Bronchial epithelial cell (primary cell): ENCODE measurements at regions not wholly inside any gene's neighbourhood (a gene's known extent, or its start where the extent isn't known, plus 50 kb on each side); places are given as distances from the start of the nearest gene placed in this dataset.
A peak's percentile ranks its signal among the peaks of the same experiment; 100 is the strongest.

Experiments
- DNase-seq: peaks from one replicate; pipeline ENCODE4 v3.0.0-alpha.2; 2010; ENCODE audit warnings: low read depth
- FAIRE-seq: peaks from 2 replicates; lab custom pipeline; 2011; peaks lifted over from hg19 to GRCh38; lab: Jason Lieb, UNC
- H3K27me3 ChIP-seq: 2 replicates; pipeline ENCODE4 v1.5.1; 2011; ENCODE audit warnings: low read length; ENCODE audit not compliant: control insufficient read depth, insufficient read depth
- H3K36me3 ChIP-seq: 2 replicates; pipeline ENCODE4 v1.5.1; 2011; ENCODE audit warnings: low read length; ENCODE audit not compliant: control insufficient read depth, insufficient read depth
- H3K4me3 ChIP-seq: 2 replicates; pipeline ENCODE4 v1.5.1; 2011; ENCODE audit warnings: mild to moderate bottlenecking, low read depth, low read length, control low read depth
- TF ChIP-seq, protein P1 (sequence below): IDR thresholded peaks from 2 replicates; pipeline ENCODE4 v1.5.1; 2011; ENCODE audit warnings: mild to moderate bottlenecking, moderate library complexity, low read length, control low read depth, inconsistent platforms; ENCODE audit not compliant: insufficient read depth, severe bottlenecking

DNA sequence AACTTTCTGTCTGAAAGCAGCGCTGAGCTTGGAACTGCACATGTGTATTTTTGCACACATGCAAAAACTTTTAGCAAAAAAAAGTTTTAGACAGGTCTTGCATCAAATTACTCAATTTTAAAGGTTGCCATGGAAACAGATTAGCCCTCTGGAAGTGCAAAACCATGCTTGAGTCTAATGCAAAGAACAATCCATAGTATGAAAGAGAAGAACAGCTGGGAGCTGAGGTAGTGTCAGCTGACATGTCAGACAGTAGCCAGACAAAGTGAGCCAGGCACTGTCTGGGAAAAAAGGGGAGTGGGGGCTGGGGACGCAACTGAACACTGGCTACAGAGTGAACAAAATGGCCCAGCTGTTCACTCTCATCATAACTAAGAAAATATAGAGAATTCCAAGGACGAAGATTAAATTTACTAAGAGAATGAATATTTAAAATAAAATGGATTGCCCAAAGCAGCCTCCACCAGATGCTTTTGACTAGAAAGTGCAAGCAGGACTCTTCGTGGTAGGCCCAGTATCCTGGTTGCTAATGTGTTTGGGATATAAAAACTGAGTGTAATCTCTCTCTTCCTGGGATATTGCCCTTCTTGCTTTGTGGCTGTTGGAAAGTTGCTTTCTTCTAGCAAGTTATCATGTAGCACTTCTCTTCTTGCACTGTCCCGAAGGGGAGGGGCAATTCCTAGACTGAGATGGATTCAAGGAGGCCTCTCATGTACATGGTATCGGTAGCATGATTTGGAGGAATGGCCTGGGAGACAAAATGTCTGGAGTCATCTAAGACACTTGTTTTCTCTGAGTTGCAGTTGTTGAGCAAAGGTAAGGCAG lies 434.1 kb upstream of the FAT3 start:
- no peak overlapping the region for H3K4me3 ChIP-seq
- FAIRE-seq: no peak
- TF ChIP-seq, protein P1, sequence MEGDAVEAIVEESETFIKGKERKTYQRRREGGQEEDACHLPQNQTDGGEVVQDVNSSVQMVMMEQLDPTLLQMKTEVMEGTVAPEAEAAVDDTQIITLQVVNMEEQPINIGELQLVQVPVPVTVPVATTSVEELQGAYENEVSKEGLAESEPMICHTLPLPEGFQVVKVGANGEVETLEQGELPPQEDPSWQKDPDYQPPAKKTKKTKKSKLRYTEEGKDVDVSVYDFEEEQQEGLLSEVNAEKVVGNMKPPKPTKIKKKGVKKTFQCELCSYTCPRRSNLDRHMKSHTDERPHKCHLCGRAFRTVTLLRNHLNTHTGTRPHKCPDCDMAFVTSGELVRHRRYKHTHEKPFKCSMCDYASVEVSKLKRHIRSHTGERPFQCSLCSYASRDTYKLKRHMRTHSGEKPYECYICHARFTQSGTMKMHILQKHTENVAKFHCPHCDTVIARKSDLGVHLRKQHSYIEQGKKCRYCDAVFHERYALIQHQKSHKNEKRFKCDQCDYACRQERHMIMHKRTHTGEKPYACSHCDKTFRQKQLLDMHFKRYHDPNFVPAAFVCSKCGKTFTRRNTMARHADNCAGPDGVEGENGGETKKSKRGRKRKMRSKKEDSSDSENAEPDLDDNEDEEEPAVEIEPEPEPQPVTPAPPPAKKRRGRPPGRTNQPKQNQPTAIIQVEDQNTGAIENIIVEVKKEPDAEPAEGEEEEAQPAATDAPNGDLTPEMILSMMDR: no peak
- no peak for DNase-seq
- H3K36me3 ChIP-seq: no peaks in the 10 kb centered on the region
- no peaks in the 10 kb centered on the region for H3K27me3 ChIP-seq

DNA sequence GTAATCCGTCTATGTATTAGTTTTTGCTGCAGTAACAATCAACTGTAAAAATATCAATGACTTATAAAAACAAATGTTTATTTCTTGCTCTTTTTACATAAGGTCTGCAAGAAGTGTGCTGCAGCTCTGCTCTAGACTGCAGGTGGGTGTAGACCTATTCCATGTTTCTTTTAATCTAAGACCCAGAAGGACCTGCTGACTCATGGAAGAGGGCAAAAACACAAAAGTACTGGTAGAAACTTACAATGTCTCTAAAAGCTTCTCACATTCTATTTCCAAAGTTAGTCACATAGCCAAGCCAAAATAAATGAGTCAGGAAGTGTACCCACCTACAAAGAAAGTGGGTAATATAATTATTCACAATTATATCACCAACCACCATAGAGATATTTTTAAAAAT lies 435.9 kb upstream of the FAT3 start:
- no peak for FAIRE-seq
- Histone ChIP-seq H3K4me3 (no peak overlapping the region), H3K27me3 (no peaks in the 10 kb centered on the region), H3K36me3 (no peaks in the 10 kb centered on the region)
- DNase-seq: no peak
- TF ChIP-seq, protein P1: no peak

DNA sequence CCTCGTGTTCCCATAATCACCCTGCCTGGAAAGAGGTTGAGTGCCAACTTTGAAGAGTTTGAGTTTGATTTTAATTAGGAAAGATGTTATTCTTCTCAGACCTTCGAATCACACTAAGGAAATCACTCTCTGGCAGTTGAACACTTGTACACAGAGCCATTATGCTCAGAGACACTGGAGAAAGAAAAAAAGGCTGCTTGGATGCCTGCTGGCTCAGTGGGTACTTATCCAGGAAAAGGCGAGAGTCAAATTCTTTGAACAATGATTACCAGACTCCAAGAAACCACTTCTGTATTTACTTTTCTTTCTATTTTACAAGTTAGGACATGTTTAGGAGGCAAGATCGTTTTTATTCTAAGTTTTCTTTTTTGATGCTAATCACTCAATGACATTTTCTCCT lies 438.5 kb upstream of the FAT3 start:
- Histone ChIP-seq H3K36me3 (no peaks in the 10 kb centered on the region), H3K27me3 (no peaks in the 10 kb centered on the region), H3K4me3 (no peak overlapping the region)
- FAIRE-seq (no peak), DNase-seq (peak; percentile 23)
- TF ChIP-seq, protein P1: no peak

DNA sequence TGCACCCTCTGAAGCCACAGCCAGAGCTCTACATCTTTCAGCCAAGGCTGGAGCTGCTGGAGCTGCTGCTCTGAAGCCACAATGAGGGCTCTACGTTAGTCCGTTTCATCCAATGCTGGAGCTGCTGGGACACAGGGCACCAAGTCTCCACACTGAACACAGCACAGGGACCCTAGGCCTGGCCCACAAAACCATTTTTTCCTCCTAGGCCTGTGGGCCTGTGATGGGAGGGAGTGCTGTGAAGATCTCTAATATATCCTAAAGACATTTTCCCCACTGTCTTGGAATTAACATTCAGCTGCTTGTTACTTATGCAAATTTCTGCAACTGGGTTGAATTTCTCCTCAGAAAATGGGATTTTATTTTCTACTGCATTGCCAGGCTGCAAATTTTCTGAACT lies 441.4 kb upstream of the FAT3 start:
- DNase-seq (no peak), FAIRE-seq (no peak)
- no peaks in the 10 kb centered on the region for H3K27me3 ChIP-seq
- TF ChIP-seq, protein P1: no peak
- no peaks in the 10 kb centered on the region for H3K36me3 ChIP-seq
- H3K4me3 ChIP-seq: no peak overlapping the region

DNA sequence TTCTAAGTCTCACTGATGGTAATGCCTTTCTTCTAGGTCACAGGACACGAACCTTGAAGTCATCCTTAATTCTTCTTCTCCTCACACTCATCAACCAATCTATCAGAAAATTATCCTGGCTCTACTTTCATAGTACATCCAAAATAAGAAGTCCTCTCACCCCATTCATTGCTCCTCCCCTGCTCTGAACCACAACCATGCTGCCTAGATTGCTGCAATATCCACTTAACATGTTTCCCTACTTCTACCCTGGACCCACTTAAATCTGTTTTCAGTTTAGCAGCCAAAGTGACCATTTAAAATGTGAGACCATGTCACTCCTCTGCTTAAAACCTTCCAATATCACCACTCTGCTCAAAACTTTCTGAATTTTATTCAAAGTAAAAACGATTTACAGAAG lies 445.9 kb upstream of the FAT3 start:
- DNase-seq (no peak), FAIRE-seq (no peak)
- H3K27me3 ChIP-seq: no peaks in the 10 kb centered on the region
- H3K4me3 ChIP-seq: no peak overlapping the region
- H3K36me3 ChIP-seq: no peaks in the 10 kb centered on the region
- TF ChIP-seq, protein P1: no peak

DNA sequence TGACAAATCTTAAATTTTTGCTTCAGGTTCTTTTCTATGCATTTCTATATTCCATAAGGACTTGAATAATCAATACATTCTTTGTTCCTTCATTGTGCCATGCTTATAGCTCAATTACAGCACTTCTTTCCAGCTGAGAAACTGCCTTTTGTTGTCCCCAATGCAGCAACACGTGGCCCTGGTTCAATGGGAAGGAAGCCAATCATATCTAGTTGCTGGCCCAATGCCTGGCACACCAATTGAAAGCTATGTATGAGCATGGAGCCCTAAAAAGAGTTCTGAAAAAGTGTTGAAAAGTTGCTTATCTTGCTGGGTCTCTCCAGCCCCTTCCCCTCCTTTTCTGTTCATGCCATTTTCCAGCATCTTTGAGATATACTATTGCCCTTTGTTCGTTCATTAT lies 448.0 kb upstream of the FAT3 start:
- no peak for DNase-seq
- TF ChIP-seq, protein P1: no peak
- Histone ChIP-seq H3K4me3 (no peak overlapping the region), H3K36me3 (no peaks in the 10 kb centered on the region), H3K27me3 (no peaks in the 10 kb centered on the region)
- FAIRE-seq: no peak
